ENCODE measurements at regions not wholly inside any gene's neighbourhood (a gene's known extent, or its start where the extent isn't known, plus 50 kb on each side); places are given as distances from the start of the nearest gene placed in this dataset.

DNA sequence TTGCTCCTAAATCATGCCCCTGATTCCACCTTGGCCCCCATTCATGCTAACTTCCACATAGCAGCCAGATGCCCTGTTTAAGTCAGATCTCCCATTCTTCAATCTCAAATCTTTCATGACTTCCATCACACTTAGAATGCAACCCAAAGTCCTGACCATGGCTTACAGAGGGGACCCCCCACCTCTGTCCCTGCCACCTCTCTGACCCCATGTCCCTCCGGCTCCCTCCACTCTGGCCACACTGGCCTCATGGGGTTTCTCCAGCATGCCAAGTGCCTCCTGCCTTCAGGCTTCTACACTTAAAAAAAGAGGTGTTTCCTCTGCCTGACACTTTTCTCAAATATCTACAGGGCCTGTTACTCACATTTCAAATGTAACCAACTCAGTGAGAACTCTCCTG, 93.6 kb downstream of the C13orf42 start:
- no peak for TF ChIP-seq EZH2 (IDR thresholded peaks at IDR 0.05; ENCODE audit: insufficient read depth, poor library complexity, severe bottlenecking)
- TF ChIP-seq EZH2phosphoT487 (IDR thresholded peaks at IDR 0.05; ENCODE audit: insufficient read depth, low read depth) = no peak

Measured in GM23248 (cell line).